SIG-M5 treated with dmso at 0.1 percent for 504 hours (cell line): ENCODE measurements at regions not wholly inside any gene's neighbourhood (a gene's known extent, or its start where the extent isn't known, plus 50 kb on each side); places are given as distances from the start of the nearest gene placed in this dataset.

ENCODE experiments used
- DNase-seq: peaks from one replicate; lab custom pipeline; 2025; ENCODE audit not compliant: unreplicated experiment; lab: John Stamatoyannopoulos, UW

- DNase-seq: no peak
Observed at GRCh38 chr1:147811273-147811672, 50.9 kb upstream of the GJA5 start.

- DNase-seq: no peak
Observed at GRCh38 chr1:147811751-147812150, 51.3 kb upstream of the GJA5 start.

- DNase-seq: no peak
Observed at GRCh38 chr1:147812799-147813198, 52.4 kb upstream of the GJA5 start.

- peak; percentile 16 for DNase-seq
Observed at GRCh38 chr1:147815503-147815902, 55.1 kb upstream of the GJA5 start.

- DNase-seq: no peak
Observed at GRCh38 chr1:147820761-147821297, 60.4 kb upstream of the GJA5 start.

- no peak for DNase-seq
Observed at GRCh38 chr1:147821883-147822282, 61.5 kb upstream of the GJA5 start.

GRCh38 chr1:147822292-147822691 lies 61.9 kb upstream of the GJA5 start:
- no peak for DNase-seq

- DNase-seq: no peak
Observed at GRCh38 chr1:147824001-147824400, 63.6 kb upstream of the GJA5 start.

- no peak for DNase-seq
Observed at GRCh38 chr1:147824798-147825197, 64.4 kb upstream of the GJA5 start.

- no peak for DNase-seq
Observed at GRCh38 chr1:147825586-147825985, 65.2 kb upstream of the GJA5 start.

GRCh38 chr1:147826259-147826658 lies 65.9 kb upstream of the GJA5 start:
- DNase-seq: no peak

GRCh38 chr1:147833231-147833860 lies 69.2 kb upstream of the GJA8 start:
- no peak for DNase-seq

- DNase-seq: no peak
Observed at GRCh38 chr1:147834181-147834580, 68.4 kb upstream of the GJA8 start.

GRCh38 chr1:147834810-147835209 lies 67.8 kb upstream of the GJA8 start:
- no peak for DNase-seq

GRCh38 chr1:147837129-147837963 lies 65.2 kb upstream of the GJA8 start:
- no peak for DNase-seq

GRCh38 chr1:147837964-147838292 lies 64.7 kb upstream of the GJA8 start:
- no peak for DNase-seq

GRCh38 chr1:147840909-147841308 lies 61.7 kb upstream of the GJA8 start:
- DNase-seq: peak; percentile 47

GRCh38 chr1:147842578-147842977 lies 60.0 kb upstream of the GJA8 start:
- DNase-seq: no peak

GRCh38 chr1:147843486-147843885 lies 59.1 kb upstream of the GJA8 start:
- no peak for DNase-seq

GRCh38 chr1:147847831-147848230 lies 54.8 kb upstream of the GJA8 start:
- no peak for DNase-seq

- no peak for DNase-seq
Observed at GRCh38 chr1:147849098-147849895, 53.3 kb upstream of the GJA8 start.

- DNase-seq: no peak
Observed at GRCh38 chr1:147850737-147851136, 51.9 kb upstream of the GJA8 start.
